DMS53 (cell line): ENCODE measurements at regions not wholly inside any gene's neighbourhood (a gene's known extent, or its start where the extent isn't known, plus 50 kb on each side); places are given as distances from the start of the nearest gene placed in this dataset.
A peak's percentile ranks its signal among the peaks of the same experiment; 100 is the strongest.
"Not testable (repeated sequence)": the region's sequence is repeated elsewhere in the genome, so short reads cannot be mapped to it uniquely, and the experiment has no call there.

ENCODE experiments used
- DNase-seq: peaks from one replicate; lab custom pipeline; 2025; lab: John Stamatoyannopoulos, UW

DNA sequence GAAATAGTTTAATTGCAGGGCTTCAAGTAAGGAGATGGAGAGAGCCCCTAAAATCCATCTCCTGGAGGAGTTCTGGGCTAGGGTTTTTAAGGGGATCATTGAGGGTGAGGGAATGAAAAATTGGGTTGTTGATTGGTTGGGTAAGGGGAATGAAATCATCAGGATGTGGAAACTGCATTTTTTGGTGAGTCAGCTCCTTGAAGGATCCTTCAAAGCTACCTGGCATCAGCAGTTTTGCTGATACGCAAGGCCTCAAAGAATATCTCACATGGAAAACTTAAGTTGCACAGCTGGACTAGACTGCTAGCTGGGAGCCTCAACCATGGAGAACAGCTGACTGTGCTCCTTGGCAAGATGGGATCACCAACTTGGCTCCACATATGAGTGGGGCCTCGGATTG, 136.7 kb downstream of the FGF10 start:
- DNase-seq = no peak

DNA sequence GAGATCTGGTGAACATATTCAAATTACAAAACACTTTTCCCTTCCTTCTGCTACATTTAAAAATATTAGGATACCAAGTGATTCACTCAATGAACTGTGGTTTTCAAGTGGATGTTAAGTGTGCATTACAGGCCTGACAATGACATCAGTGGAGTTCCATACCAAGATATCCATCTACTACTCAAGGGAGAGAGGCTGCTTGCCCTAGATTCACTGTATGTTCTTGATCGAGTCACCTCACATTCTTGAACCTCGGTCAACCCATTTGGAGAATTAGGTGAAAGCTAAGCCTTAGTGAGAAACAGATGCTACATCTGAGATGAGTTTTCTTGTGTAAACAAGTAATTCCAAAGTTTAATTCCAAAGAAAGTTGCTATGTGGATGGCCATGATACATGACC, 142.2 kb downstream of the FGF10 start:
- DNase-seq = peak; percentile 52

DNA sequence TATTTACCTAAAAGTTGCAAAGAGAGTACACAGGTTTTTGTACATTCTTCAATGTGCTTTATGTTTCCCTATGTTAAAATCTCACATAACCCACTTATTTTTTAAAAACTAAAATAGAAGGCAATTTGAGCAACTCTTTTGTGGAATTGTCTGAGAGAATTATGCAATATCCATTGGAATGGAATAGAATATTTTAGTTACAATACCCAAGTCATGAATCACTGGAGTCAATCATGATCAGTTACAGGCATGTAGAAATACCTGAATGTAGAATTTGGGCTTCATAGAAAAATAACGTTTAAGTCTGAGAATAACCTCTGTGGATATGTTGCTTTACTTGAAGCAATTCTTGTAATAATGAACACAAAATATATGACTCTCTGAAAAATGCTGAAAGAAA, 143.3 kb downstream of the FGF10 start:
- DNase-seq = no peak

DNA sequence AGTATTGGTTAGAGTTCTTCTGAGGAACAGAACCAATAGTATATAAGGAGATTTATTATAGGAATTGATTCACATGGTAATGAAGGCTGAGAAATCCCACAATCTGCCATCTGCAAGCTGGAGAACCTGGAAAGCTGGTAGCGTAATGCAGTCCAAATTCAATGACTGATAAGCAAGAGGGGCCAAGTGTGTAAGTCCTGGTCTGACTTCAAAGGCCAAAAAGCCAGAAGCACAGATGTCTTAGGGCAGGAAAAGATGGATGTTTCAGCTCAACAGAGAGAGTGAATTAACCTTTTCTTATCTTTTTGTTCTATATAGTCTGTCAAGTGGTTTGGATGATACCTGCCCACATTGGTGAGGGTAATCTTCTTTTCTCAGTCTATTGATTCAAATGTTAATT, 146.4 kb downstream of the FGF10 start:
- DNase-seq = no peak

DNA sequence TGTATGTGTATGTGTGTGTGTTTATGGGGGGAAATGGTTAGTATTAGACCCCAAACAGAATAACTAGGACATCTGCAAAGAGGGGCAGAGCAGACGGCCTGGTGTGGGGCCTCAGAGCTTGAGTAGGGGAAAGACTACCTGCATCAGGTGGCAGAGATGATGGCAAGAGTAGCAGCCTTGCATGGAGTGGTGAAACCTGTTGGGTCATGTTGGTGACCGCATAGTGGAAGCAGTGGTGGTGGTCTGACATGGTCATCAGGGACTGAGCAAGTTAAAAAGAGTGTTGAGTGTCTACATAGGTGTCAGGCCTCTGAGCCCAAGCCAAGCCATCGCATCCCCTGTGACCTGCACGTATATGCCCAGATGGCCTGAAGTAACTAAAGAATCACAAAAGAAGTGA, 153.2 kb downstream of the FGF10 start:
- DNase-seq = no peak

DNA sequence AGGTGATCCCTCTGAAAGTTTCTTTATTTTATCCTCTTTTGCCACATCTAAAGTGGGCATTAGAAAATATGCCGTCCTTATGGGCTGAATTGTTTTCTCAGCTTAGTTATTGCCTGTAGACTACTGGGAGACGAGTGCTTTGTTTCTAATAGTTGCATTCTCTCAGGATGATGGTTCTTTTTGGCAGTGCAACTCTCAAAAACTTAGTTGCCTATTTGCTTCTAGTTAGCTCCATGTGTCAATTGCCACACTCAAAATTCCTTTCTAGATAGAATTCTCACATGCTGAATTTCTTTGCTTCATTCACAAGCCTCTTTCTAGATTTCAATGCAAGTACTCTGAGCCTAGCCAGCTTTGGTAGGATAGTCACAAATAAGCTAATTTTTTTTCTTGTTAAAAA, 155.5 kb downstream of the FGF10 start:
- no peak for DNase-seq

DNA sequence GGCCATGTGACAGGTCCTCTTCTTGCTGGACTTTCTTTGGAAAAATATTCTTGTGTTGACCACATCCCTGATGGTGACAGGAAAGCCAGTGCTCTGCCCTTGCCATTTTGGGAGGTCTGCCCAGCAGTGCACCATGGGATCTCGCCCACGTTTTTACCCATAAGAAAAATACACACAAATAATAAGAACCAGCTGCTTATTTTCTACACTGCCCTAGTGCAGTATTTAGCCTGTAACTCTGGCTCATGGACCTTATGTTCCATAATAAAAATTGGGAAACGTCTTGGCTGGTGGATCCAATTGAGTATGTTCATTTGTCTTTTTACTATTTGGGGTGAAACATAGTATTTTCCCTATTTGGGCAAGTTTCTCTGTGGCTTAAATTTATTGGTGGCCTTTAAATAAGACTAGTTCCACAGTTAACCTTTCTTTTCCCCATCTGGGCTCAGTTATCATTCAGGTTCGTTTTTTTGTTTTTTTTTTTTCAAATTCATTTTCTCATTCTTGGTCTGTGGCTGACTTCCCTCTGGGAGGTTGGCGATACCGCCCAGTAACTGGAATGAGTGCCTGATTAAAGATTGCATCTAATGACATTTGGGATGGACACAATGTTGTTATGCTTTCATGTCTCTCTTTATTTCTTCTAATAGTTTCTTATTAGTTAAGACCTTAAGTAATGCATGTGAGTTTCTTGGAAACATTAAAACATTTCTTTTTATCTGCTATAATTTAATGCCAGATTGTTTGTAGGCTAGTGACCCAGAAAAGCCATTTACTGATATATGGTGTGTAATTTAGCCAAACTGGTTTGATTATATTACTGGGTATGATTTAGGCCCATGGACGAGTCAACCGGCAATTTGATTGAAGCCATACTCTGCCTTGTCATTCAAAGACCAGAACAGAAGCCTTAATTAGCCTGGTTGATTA, 163.7 kb downstream of the FGF10 start:
- DNase-seq = no peak

DNA sequence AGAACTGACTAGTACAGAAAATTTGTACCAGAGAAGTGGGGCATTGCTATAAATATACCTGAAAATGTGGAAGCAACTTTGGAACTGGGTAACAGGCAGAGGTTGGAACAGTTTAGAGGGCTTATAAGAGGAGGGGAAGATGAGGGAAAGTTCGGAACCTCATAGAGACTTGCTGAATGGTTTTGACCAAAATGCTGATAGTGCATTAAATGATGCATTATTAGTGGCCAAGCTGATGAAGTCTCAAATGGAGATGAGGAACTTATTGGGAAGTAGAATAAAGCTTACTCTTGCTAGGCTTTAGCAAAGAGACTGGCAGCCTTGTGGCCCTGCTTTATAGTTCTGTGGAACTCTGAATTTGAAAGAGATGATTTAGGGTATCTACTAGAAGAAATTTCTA, 189.8 kb downstream of the FGF10 start:
- DNase-seq = no peak

DNA sequence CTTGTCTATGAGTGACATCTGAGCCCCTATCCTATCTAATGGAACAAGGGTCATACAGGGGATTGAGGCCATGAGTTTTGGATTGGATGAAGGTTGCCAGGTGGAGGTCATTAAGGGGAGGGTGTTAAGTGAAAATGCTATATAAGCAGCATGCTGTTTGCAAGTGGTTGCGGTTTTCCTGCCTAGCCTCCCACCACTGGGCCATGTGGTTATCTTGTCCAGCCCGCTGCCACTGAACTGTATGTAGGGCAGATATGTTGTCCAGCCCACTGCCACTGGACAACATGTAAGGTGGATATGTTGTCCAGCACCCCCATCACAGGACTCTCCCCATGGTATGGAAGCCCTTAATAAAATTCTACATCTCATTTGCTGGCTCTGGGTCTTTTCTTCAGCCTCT, 200.0 kb downstream of the FGF10 start:
- no peak for DNase-seq

DNA sequence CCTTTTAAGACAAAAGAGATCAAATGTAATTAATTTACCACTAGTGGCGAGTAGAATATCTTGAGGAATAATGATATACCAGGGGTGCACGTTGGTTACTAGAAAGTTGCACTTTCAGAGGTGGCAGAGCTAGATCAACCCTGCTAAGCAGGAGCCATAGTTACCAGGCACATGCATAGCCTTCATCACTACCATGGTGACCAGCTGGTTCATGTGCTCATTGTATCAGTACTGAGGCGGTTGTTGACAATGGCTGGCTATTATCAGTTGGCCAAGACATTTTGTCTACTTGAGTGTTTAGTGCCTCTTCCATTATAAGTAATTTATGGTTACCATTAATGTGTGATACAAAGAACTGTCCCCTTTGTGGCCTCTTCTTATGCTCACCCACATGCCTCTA, 201.2 kb downstream of the FGF10 start:
- DNase-seq = no peak

DNA sequence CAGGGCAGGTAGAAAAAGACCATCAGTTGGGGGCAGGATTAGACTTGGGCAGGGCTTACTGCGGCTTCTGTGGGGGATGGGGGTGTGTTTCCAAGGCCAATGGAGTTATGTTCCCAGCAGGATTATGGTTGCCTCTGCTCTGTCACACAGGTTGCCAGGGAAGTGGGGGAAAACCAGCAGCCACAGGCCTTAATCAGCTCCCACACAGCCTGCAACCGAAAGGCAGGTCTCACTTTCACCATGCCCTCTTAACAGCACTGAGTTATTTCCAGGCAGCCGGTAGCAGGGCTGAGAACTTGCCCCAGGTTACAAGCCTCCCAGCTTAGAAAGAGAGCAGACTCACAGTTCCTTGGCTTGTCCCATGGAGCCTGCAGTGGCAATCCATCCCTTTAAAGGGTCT, 205.5 kb downstream of the FGF10 start:
- DNase-seq = no peak

DNA sequence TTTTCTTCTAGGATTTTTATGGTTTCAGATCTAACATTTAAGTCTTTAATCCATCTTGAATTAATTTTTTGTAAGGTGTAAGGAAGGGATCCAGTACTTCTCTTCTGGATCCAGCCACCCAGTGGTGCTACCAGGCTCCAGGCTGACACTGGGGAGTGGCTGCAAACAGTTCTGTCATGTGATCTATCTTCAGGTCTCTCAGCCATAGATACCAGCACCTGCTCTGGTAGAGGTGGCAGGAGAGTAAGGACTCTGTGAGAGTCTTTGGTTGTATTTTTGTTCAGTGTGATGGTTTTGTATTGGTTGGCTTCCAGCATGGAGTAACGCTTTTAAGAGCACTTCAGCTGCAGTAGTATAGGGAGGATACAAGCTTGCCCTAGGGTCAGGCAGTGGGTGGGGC, 205.9 kb downstream of the FGF10 start:
- no peak for DNase-seq

DNA sequence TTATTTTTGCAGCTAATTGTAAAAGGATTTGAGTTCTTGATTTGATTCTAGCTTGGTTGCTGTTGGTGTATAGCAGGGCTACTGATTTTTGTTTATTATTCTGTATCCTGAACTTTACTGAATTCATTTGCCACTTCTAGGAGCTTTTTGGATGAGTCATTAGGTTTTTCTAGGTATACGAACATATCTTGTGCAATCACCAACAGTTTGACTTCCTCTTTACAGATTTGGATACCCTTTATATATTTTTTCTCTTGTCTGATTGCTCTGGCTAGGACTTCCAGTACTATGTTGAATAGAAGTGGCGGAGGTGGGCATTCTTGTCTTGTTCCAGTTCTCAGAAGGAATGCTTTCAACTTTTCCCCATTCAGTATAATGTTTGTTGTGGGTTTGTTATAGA, 210.8 kb downstream of the FGF10 start:
- DNase-seq = peak; percentile 4

DNA sequence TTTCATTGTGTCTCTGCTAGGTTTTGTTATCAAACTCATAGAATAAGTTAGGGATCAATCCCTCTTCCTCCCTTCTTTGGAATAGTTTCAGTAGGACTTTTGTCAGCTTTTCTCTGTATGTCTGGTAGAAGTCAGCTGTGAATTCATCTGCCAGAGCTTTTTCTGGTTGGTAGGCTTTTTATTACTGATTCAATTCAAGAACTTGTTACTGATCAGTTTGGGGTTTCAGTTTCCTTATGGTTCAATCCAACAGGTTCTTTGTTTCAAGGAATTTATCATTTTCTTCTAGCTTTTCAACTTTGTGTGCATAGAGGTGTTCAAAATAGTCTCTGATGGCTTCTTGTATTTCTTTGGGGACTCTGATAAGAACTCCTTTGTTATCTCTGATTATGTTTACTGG, 221.7 kb downstream of the FGF10 start:
- no peak for DNase-seq

DNA sequence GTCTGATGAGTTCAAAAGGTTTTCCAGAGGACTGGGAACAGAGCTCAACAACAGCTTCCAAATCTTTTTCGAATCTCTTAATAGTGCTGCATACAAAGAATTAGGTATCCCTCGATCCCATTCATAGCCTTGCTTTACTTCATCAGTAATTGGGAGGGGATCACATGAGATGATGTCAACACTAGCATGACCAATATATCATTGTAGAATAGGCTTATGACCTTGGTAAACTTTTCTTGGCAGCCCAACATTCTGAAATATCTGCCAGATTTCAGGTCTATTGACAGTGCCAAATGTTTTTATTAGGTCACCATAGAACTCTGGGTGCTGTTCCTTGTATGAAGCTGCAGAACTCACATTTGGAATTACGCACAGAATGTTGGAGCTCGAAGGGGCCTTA, 228.9 kb downstream of the FGF10 start:
- DNase-seq = no peak

DNA sequence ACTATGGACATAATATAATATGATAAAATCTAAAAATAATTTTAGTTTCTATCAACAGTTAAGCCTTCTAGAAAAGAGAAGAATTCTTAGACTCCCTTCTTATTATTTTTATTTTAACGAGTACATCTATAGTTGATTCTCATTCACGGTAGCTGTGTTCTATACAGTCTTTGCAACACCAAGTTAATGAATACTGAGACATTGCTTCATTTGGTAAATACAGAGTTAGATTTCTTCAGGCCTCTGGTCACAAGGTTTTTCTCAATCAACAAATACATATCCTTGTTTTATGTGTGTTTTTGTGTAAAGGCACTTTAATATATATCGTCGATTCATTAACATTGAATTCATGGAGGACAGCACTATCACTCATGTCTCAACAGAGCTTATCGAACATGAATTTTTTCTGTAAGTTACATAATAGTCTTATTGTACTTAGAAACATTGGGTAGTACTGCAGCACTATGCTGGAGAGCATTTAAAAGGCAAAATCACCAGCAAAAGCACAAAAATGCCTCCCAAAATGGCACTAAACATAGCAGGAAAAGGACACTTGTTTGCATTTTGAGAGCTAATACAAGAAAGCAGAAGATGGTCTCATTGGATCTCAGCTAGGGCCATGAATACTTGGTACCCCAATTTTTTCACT, 239.0 kb downstream of the FGF10 start:
- no peak for DNase-seq

DNA sequence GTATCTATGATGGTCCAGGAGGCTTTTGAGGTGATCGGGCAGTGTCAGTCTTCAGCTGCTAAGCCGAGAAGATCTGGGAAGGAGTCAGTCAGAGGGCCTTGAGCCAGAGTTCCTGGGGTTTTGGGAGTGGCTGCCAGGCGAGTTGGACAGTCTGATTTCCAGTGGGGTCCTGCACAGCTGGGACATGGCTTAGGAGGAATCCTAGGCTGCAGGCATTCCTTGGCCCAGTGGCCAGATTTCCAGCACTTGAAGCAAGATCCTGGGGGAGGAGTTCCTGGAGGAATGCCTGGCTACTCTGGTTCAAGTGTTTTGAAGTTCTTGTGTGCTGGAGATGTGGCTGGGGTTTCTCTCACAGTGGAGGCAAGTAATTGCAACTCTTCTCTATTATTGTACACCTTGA, 271.3 kb downstream of the FGF10 start:
- not testable (repeated sequence) for DNase-seq

DNA sequence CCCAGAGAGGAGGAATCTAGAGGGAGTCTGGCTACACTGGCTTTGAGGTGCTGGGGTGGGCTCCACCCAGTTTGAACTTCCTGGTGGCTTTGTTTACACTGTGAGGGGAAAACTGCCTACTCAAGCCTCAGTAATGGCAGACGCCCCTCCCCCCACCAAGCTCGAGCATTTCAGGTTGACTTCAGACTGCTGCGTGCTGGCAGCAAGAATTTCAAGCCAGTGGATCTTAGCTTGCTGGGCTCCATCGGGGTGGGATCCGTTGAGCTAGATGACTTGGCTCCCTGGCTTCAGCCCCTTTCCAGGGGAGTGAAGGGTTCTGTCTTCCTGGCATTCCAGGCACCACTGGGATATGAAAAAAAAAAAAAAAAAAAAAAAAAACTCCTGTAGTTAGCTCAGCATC, 281.0 kb downstream of the FGF10 start:
- DNase-seq = peak; percentile 23

DNA sequence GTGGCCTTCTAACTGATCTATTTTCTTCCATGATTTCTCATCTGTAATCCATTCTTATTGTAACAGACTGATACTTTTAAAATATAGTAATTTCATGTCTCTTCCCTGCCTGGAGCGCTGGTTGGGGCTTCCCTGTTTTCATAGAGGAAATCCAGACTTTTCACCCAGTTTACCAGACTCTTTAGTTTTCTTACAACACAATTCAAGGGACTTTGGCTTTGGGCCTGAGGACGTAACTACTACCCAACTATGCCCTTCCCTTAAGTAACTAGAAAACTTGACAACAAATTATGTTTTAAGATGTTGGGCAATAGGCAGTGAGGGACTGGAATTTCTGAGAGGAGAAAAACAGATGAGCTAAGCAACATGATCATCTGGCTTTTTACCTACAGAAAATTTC, 289.6 kb downstream of the FGF10 start:
- no peak for DNase-seq

DNA sequence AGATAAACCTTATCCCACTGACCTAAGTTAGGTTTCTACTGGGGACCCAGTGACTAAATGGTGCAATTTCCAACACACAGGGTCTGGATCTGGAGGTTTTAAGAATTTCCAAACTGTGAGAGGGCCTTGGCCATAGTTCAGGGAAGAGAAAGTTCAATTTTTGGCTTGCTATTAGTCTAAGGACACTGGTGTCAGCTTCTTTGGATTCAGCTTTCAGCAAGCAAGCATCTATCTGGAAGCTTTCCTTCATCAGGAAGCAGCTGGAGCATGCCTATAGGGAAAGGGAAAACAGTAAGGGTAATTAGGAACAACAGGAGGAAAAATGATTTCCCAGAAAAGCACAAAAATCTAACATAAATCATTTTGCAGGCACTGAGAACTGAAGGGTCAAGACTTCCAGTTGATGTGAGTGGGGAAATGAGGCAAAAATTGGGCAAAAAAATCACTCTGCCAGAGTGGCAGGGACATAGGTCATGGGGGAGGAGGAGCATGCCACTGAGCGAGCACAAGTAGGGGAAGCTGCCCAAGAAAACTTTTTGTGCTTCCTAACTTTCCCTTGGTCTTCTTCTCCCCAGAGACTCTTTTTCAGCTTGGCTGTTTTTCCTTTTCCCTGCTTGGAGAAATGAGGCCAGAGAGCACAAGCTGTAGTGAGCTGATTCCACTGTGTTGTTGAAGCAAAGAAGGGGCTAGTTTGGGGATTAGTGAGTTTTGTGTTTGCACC, 299.6 kb downstream of the FGF10 start:
- DNase-seq = no peak

DNA sequence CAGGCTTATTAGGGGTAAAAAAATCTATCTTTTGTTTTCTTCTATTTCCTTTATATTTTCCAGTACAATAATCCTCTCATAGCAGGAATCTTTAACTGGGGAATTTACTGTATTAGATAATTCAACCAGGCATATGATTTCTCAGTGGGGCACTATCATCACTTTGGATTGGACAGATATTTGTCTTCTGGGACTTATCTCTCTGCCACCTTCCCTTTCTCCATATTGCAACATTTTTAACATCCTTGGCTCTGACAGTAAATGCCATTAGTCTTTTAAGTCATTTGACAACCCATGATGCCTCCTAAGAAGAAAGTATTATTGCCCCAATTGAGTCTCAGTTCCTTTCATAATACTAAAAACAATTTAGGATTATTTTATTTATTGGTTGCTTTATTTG, 304.1 kb downstream of the FGF10 start:
- DNase-seq = no peak

DNA sequence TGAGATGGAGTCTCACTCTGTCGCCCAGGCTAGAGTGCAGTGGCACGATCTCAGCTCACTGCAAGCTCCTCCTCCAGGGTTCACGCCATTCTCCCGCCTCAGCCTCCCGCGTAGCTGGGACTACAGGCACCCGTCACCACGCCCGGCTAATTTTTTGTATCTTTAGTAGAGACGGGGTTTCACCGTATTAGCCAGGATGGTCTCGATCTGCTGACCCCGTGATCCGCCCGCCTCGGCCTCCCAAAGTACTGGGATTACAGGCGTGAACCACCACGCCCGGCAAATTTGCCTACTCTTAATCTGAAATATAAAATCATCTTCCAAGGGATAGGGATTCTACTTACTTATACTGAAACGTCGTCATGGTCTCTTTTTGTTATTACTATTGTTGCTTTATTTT, 314.7 kb downstream of the FGF10 start:
- DNase-seq = not testable (repeated sequence)

DNA sequence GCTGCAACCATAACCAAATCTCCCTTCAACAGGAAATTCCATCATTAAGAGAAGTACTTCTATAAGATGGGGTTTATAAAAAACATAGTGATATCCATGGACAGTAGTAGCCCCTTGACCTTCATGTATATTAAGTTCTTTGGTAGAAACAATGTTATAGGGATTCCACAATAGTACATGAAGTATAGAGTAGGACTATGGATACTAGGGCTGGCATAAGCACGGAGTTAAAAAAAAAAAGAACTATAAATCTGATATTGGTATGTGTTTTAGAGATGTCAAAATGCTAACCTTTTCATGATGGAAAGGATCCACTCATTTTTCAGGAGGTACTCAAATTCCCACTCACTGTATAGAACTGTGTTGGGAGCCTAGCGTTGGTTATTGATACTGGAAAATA, 337.6 kb downstream of the FGF10 start:
- no peak for DNase-seq
